ENCODE measurements at regions not wholly inside any gene's neighbourhood (a gene's known extent, or its start where the extent isn't known, plus 50 kb on each side); places are given as distances from the start of the nearest gene placed in this dataset.

DNA sequence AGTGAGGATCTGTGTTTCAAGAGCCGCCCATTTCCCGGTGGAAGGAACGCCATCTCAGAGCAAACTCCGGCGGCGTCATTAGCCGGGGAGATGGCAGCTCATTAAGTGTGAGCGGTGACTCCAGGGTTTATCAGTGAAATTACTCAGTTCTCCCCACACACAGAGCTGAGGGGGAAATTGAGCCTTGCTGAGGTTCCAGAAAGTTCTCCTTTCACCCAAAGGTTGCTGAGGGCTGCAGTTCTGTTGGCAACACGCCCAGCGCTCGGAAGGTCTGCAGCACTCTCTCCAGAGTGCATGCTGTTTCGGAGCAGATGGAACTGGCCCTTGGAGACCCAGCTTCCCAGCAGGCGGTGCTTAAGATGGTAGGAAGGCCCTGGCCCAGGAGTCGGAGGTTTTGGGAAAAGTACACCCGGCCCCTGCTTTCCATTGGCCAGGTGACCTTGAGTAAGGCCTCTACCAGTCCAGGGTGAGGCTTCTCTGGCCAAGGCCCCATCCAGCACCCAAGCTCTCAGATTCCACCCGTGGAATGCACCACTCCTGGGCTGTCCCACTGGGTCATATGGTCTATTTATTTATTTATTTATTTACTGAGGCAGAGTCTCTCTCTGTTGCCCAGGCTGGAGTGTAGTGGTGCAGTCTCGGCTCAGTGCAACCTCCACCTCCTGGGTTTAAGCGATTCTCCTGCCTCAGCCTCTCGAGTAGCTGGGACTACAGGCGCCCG lies 167.7 kb upstream of the CIBAR2 start:
- ChIA-PET POLR2A (no interaction called here), CTCF (interaction anchor here (1.2 to 5.8 kb wide), 5 partner anchors 17 to 336 kb away, joined by 3 to 31 read pairs (median 3); no protein-coding TSS in a partner anchor)
- H2AFZ ChIP-seq (ENCODE audit: low read depth): no peak overlapping the region
- H3K79me2 ChIP-seq (ENCODE audit: insufficient read depth): no peaks in the 10 kb centered on the region
- H3K27ac ChIP-seq (ENCODE audit: low read depth in 2 of 2, low read length in 1 of 2): no peak overlapping the region
- no peaks in the 10 kb centered on the region for H3K9me3 ChIP-seq
- TF ChIP-seq NRF1 (IDR thresholded peaks at IDR 0.05; ENCODE audit: low read depth, low read length) (no peak), RFX5 (IDR thresholded peaks at IDR 0.05; ENCODE audit: low read length) (no peak), RCOR1 (IDR thresholded peaks at IDR 0.05; ENCODE audit: low read length) (no peak), NFIC (IDR thresholded peaks at IDR 0.05; ENCODE audit: borderline replicate concordance) (no peak), CHD2 (IDR thresholded peaks at IDR 0.05; ENCODE audit: low read length, partially characterized antibody) (no peak), GATA2 (CRISPR knock-in tag; IDR thresholded peaks at IDR 0.05) (no peak), MAX (IDR thresholded peaks at IDR 0.05; ENCODE audit: low read depth) (no peak), TEAD4 (IDR thresholded peaks at IDR 0.05; ENCODE audit: borderline replicate concordance, insufficient read depth) (no peak), USF1 (IDR thresholded peaks at IDR 0.05; ENCODE audit: borderline replicate concordance, low read depth) (no peak), ELF1 (IDR thresholded peaks at IDR 0.05) (no peak), TAF1 (IDR thresholded peaks at IDR 0.05; ENCODE audit: borderline replicate concordance, low read depth, low read length) (no peak)
- TF ChIP-seq, protein P1, sequence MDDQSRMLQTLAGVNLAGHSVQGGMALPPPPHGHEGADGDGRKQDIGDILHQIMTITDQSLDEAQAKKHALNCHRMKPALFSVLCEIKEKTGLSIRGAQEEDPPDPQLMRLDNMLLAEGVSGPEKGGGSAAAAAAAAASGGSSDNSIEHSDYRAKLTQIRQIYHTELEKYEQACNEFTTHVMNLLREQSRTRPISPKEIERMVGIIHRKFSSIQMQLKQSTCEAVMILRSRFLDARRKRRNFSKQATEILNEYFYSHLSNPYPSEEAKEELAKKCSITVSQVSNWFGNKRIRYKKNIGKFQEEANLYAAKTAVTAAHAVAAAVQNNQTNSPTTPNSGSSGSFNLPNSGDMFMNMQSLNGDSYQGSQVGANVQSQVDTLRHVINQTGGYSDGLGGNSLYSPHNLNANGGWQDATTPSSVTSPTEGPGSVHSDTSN (IDR thresholded peaks at IDR 0.05): no peak
- TF ChIP-seq, protein P2, sequence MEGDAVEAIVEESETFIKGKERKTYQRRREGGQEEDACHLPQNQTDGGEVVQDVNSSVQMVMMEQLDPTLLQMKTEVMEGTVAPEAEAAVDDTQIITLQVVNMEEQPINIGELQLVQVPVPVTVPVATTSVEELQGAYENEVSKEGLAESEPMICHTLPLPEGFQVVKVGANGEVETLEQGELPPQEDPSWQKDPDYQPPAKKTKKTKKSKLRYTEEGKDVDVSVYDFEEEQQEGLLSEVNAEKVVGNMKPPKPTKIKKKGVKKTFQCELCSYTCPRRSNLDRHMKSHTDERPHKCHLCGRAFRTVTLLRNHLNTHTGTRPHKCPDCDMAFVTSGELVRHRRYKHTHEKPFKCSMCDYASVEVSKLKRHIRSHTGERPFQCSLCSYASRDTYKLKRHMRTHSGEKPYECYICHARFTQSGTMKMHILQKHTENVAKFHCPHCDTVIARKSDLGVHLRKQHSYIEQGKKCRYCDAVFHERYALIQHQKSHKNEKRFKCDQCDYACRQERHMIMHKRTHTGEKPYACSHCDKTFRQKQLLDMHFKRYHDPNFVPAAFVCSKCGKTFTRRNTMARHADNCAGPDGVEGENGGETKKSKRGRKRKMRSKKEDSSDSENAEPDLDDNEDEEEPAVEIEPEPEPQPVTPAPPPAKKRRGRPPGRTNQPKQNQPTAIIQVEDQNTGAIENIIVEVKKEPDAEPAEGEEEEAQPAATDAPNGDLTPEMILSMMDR (IDR thresholded peaks at IDR 0.05): no peak
- H3K36me3 ChIP-seq (replicated peaks in 1 of 2; ENCODE audit: control insufficient read depth in 1 of 2, insufficient read depth in 2 of 2, low read length in 1 of 2): no peaks in the 10 kb centered on the region
- peaks cover 13% of the 10 kb centered on the region; the same call in 1 of the 2 replicates for H4K20me1 ChIP-seq (ENCODE audit: insufficient read depth)
- H3F3A ChIP-seq (replicated peaks; ENCODE audit: insufficient read depth): no peaks in the 10 kb centered on the region
- H3K9ac ChIP-seq: no peak overlapping the region
- no peaks in the 10 kb centered on the region for H3K27me3 ChIP-seq (ENCODE audit: insufficient read depth)
- WGBS (ENCODE audit: low lambda C conversion rate): 93% methylated on average over 18 of the region's 21 CpGs
- peaks cover 0 to 51% of the 10 kb centered on the region in 2 experiments; a peak in 2 of 4 replicates for H3K4me1 ChIP-seq (ENCODE audit: control insufficient read depth in 1 of 2, insufficient read depth in 2 of 2, low read depth in 1 of 2, low read length in 1 of 2)
- H3K9me2 ChIP-seq: no peaks in the 10 kb centered on the region
- DNase-seq: no peak
- no peak overlapping the region for H3K4me2 ChIP-seq
- H3K4me3 ChIP-seq (ENCODE audit: low read depth in 2 of 2, low read length in 1 of 2): no peak overlapping the region
